ENCODE measurements at regions not wholly inside any gene's neighbourhood (a gene's known extent, or its start where the extent isn't known, plus 50 kb on each side); places are given as distances from the start of the nearest gene placed in this dataset.

GRCh38 chr1:99501871-99502270, 144.0 kb upstream of the PALMD start:
- no peak for TF ChIP-seq CTCF (conservative IDR thresholded peaks at IDR 0.05; ENCODE audit: low read length)
- TF ChIP-seq EZH2phosphoT487 (IDR thresholded peaks at IDR 0.05; ENCODE audit: borderline replicate concordance): no peak
